GM18873 (cell line): ENCODE measurements at regions not wholly inside any gene's neighbourhood (a gene's known extent, or its start where the extent isn't known, plus 50 kb on each side); places are given as distances from the start of the nearest gene placed in this dataset.

Experiments
- ATAC-seq: cut with Tn5 transposase; IDR thresholded peaks from one replicate; pipeline ENCODE4 v1.9.1; 2021; ENCODE audit warnings: mild to moderate bottlenecking, moderate library complexity, moderate number of reproducible peaks; ENCODE audit not compliant: unreplicated experiment, low FRiP score

DNA sequence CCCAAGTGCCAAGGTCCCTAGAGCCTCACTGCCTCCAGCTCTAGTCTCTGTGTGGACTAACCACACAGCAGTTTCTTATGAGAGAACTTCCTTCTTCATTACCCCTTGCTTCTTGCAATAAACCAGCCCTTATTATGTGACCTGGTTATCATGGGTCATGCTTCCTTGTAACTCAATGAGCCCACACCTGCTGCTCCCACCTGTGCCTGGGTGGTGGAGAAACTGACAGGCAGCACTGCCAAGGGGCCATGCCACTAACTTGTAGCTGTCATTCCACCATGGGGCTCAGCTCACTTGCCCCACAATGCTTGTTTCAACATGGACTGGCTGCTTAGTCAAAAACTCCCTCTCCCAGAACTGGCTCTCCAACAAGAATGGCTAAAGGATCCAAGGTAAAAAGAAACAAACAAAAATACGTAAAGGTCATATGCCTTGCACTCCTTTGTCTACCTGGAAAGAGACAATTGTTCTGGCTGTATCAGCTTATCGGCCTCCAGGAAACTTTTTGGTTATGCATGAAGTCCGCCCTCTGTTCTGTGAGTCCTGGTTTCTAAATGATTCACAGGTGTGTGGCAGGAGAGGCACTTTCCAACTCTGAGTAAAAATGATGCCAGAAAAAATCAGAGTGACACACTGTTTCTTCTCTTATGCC is 446.4 kb downstream of the COG6 start:
- peak; percentile 91 for ATAC-seq

GRCh38 chr13:40102360-40102727 is 446.9 kb downstream of the COG6 start:
- no peak for ATAC-seq

GRCh38 chr13:40102854-40103253 is 447.4 kb downstream of the COG6 start:
- no peak for ATAC-seq

GRCh38 chr13:40103864-40104263 is 448.4 kb downstream of the COG6 start:
- no peak for ATAC-seq

DNA sequence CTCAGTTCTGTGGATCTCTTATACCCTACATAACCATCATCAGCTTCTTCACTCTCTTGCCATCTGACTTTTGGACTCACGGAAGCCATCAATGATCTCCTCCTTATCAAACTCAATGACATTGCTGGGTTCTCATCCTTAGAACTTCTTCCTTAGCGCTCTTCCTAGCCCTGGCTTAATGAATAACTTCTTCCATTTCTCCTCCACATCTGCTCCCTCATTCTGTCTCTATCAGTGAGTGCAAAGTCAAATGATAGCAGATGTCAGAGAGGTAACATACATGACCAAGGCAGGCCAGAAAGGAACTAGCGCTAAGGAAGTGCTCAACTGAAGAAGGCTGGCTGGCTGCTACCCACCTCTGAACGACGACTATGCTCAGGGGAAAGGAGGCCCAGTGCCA is 449.8 kb downstream of the COG6 start:
- ATAC-seq: no peak

- ATAC-seq: no peak
Measured at GRCh38 chr13:40109351-40109844, 453.9 kb downstream of the COG6 start.

DNA sequence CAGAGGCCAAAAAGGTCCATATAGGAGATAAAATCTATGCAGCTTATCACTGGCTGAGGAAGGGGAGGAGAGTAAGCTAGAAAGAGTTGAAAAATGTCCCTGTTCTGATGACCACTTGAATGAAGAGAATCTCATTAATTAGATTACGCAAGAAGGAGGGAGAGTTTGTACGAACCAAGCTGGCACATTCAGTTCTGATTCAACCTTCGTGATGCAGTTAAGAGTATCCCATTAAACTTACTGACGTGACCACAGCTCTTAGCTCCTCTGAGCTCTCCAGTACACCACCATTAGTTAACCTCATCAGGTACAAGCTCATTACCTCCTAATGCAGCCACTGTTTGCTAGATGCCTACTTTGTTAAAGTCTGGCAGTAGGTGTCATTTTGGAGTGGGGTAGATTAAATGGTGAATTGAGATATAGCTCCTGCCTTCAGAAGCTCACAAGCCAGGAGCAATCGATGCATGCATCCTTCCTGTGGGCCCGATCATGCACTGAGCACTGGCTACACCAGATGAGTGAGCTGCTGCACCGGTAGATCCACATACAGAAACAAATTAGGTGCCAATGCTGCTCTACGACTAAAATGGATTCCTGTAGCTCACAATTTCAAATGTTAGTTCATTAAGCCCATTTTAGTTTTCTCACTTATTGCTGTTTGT is 458.3 kb downstream of the COG6 start:
- ATAC-seq: no peak

DNA sequence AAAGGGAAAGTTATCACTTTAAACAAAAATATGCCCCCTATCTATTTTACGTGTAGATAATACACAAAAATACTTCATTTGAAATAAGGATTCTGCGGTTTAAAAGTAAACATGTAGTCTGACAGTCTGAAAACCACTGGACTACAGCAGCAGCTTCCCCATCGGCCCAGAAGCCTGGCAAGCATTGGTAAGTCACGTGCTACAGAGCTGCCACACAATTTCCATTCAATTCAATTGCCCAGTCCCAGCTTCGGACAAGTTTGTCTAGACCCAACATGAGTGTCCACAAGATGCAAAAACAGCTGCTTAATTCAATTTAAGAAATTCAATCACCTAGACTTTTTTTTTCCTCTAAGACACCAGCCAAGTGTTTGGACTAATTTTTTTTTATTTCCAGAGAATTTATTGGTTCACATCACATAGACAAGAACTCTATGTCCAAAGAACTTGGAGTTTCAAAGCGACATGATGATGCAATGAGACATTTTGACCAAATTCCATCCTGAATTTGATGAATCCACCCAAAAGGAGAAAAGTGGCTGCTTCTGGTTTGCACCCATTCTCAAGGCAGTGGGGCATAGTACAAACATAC is 458.9 kb downstream of the COG6 start:
- ATAC-seq: no peak

- no peak for ATAC-seq
Measured at GRCh38 chr13:40115426-40115825, 460.0 kb downstream of the COG6 start.

GRCh38 chr13:40116008-40116407 is 460.5 kb downstream of the COG6 start:
- ATAC-seq: peak; percentile 96

DNA sequence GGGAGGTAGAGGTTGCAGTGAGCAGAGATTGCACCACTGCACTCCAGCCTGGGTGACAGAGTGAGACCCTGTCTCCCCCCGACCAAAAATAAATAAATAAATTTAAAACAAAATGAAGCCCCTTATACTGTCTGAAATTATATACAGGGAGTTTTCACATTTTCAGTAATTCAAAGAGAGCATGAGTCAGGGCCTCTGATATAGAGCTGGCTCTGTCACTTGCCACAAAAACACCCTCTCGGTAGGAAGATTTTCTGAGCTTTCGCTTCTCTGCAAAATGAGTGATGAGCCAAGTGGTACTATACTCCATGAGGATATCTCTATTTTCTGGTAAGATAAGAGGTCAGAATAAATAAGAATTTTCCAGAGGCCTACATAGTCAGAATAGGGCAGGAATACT is 462.9 kb downstream of the COG6 start:
- no peak for ATAC-seq

DNA sequence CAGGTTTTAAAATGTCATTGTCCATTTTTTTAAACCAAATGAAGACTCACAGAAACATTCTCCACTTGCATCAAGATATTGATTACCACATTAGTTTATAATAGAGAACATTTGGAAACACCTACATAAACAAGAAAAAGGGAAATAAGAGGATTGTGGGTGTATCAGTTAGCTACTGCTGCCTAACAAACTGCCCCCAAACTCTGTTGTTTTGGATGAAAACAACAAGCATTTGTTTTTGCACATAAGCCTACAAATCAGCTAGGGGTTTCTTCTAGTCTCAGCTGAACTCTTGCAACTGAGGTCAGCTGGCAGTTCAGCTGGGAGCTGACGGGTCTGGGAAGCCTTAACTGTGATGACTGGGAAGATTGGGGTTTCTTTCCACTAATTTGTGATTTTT is 464.4 kb downstream of the COG6 start:
- no peak for ATAC-seq

DNA sequence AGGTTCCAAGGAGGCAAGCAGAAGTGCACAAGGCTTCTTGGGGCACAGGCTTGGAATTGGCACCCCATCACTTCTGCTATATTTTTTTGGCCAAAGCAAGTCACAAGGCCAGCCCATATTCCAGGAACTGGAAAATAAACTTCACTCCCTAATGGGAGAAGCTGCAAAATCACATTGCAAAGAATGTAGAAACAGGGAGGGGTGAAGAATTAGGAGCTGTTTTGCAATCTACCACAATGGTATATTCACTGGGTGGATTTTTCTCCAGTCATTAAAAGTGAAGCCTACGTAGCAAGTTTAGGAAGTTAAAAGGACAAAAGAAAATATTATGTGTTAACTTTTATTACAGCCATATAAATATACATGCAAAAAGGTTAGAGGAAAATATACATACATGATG is 464.8 kb downstream of the COG6 start:
- no peak for ATAC-seq

- ATAC-seq: no peak
Measured at GRCh38 chr13:40120781-40121180, 465.3 kb downstream of the COG6 start.

- no peak for ATAC-seq
Measured at GRCh38 chr13:40121722-40122121, 466.3 kb downstream of the COG6 start.

DNA sequence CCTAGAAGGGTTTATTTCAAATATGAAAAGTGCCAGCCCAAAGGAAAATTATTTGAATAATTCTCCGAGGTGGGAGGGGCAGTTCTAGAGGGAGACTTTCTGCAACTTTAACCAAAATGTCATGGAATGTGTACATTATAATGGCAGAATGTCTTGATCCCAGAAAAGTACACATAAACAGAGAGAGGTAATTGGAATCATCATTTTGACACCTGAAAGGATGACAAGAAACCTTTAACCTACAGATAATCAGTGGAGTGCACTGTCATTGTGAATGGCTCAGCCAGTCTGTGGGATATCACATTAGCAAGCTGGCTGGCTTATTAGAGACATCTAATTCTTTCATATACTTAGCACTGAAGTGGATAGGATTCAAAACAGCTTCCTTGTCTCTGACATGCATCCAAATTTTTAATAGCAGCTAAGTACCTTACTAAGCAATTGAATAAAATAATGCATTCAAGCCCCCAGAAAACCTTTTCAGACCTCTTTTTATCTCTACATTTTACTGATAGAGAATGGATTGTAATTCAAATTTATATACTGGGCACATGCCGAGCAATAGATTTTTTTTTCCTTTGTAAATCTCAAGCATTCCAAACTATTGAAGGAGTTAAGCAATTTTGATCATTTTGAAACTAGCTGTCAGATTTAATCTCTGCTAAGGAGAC is 468.6 kb downstream of the COG6 start:
- ATAC-seq: no peak

GRCh38 chr13:40124633-40125015 is 469.2 kb downstream of the COG6 start:
- ATAC-seq: no peak

DNA sequence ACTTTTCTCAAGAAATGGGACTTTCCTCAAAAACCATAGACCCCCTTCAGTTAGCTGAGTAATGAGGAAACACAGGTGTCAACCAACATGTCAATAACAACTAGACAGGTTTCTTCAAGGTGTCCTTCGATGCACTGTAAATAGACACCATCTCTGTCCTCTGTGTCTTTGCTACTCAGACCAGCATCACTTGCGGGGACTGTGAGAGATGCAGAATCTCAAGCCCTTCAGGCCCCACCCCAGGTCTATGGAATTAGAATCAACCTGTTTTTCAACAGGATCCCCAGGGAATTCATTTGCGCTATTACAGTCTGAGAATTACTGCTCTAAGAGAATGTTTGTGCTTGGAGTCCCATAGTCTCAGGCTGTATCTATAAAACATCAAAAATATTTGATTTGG is 469.9 kb downstream of the COG6 start:
- no peak for ATAC-seq

GRCh38 chr13:40126306-40127085 is 471.0 kb downstream of the COG6 start:
- ATAC-seq: no peak

GRCh38 chr13:40127476-40127875 is 472.0 kb downstream of the COG6 start:
- ATAC-seq: no peak

- no peak for ATAC-seq
Measured at GRCh38 chr13:40127925-40128324, 472.5 kb downstream of the COG6 start.
